ENCODE measurements at regions not wholly inside any gene's neighbourhood (a gene's known extent, or its start where the extent isn't known, plus 50 kb on each side); places are given as distances from the start of the nearest gene placed in this dataset.
"Not testable (repeated sequence)": the region's sequence is repeated elsewhere in the genome, so short reads cannot be mapped to it uniquely, and the experiment has no call there.

DNA sequence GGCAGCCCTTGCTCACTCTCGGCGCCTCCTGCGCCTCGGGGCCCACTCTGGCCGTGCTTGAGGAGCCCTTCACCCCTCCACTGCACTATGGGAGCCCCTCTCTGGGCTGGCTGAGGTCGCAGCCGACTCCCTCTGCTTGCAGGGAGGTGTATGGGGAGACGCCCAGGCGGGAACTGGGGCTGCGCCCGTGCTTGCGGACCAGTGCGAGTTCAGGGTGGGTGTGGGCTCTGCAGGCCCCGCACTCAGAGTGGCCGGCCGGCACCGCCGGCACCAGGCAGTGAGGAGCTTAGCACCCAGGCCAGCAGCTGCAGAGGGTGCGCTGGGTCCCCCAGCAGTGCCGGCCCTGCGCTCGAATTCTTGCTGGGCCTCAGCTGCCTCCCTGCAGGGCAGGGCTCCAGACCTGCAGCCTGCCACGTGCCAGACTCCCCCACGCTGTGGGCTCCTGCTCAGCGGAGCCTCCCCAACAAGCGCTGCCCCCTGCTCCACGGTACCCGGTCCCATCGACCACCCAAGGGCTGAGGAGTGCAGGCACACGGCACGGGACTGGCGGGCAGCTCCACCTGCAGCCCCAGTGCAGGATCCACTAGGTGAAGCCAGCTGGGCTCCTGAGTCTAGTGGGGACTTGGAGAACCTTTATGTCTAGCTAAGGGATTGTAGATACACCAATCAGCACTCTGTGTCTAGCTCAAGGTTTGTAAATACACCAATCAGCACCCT lies 54.0 kb upstream of the WWC2 start:
- H3K36me3 Mint-ChIP-seq, H3K9me3 Mint-ChIP-seq, H3K27me3 Mint-ChIP-seq, H3K4me3 Mint-ChIP-seq, H3K27ac Mint-ChIP-seq, H3K4me1 Mint-ChIP-seq: not testable (repeated sequence)

GRCh38 chr4:183038436-183038835 lies 60.6 kb upstream of the WWC2 start:
- no peaks in the 10 kb centered on the region for H3K9me3 Mint-ChIP-seq
- H3K4me3 Mint-ChIP-seq: no peak overlapping the region
- H3K27ac Mint-ChIP-seq: no peak overlapping the region
- H3K27me3 Mint-ChIP-seq: peaks cover 2% of the 10 kb centered on the region
- H3K36me3 Mint-ChIP-seq: no peaks in the 10 kb centered on the region
- H3K4me1 Mint-ChIP-seq: no peaks in the 10 kb centered on the region

- peaks cover 5% of the 10 kb centered on the region for H3K27me3 Mint-ChIP-seq
- no peak overlapping the region for H3K27ac Mint-ChIP-seq
- H3K9me3 Mint-ChIP-seq: peaks cover 0 to 2% (median 0%) of the 10 kb centered on the region in 3 donors
Observed at GRCh38 chr4:183035726-183036415, 63.2 kb upstream of the WWC2 start.

DNA sequence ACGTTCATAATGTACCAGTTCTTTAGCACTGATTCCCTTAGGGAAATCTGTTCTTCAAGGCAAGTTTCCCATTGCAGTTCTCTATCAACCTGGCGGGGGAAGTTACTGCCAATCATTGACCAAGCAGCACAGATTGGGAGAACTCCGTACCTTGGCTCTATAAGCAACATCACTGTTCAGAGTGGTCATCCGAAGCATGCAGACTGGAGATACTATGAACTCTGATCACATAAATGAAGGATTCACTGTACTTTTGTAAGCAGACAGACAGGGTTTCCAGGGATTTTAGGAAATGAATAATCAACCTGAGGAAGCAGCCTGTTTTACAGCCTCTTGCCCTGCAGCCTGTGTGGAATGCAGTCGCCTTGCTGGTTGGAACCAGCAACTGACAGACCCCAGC lies 63.8 kb upstream of the WWC2 start:
- Mint-ChIP-seq H3K4me1 (no peaks in the 10 kb centered on the region), H3K27ac (no peak overlapping the region), H3K9me3 (peaks cover 0 to 2% (median 0%) of the 10 kb centered on the region in 3 donors), H3K4me3 (no peak overlapping the region), H3K36me3 (no peaks in the 10 kb centered on the region), H3K27me3 (peaks cover 5% of the 10 kb centered on the region)

More at GRCh38 chr4:183035726-183036415, 63.2 kb upstream of the WWC2 start:
- Mint-ChIP-seq H3K36me3 (no peaks in the 10 kb centered on the region), H3K4me3 (no peak overlapping the region), H3K4me1 (no peaks in the 10 kb centered on the region)

DNA sequence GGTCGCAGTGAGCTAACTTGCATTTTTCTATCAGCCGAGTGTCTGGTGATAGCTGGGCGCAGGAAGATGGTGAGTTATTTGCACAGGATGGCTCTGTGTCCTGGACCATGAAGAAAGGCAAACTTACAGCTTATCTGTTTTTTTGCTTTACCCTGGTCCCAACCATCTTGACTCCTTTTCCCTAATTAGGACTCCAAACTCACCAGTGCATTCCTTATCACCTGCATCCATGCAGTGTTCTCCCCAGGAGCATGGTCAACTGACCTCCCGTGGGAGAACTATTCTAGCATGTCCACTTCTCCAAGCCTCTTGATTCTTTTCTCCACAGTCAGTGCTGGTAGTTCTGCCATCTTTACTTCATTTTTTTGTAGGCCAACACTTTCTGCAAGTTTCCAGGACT lies 68.2 kb upstream of the WWC2 start:
- Mint-ChIP-seq H3K36me3 (no peaks in the 10 kb centered on the region), H3K9me3 (peaks cover 0 to 2% (median 0%) of the 10 kb centered on the region in 3 donors), H3K4me1 (no peaks in the 10 kb centered on the region), H3K4me3 (no peak overlapping the region), H3K27me3 (peaks cover 3% of the 10 kb centered on the region), H3K27ac (no peak overlapping the region)

- Mint-ChIP-seq H3K4me3 (no peak overlapping the region), H3K9me3 (peaks cover 0 to 2% (median 0%) of the 10 kb centered on the region in 3 donors)
Observed at GRCh38 chr4:183030309-183030708, 68.7 kb upstream of the WWC2 start.

GRCh38 chr4:183029365-183029764 lies 69.7 kb upstream of the WWC2 start:
- H3K36me3 Mint-ChIP-seq: no peaks in the 10 kb centered on the region
- H3K27ac Mint-ChIP-seq: no peak overlapping the region
- peaks cover 3% of the 10 kb centered on the region for H3K27me3 Mint-ChIP-seq
- no peak overlapping the region for H3K4me3 Mint-ChIP-seq
- H3K9me3 Mint-ChIP-seq: peaks cover 0 to 2% (median 0%) of the 10 kb centered on the region in 3 donors
- no peaks in the 10 kb centered on the region for H3K4me1 Mint-ChIP-seq

More at GRCh38 chr4:183030309-183030708, 68.7 kb upstream of the WWC2 start:
- Mint-ChIP-seq H3K36me3 (no peaks in the 10 kb centered on the region), H3K27me3 (peaks cover 3% of the 10 kb centered on the region), H3K4me1 (no peaks in the 10 kb centered on the region), H3K27ac (no peak overlapping the region)

- Mint-ChIP-seq H3K27me3 (no peaks in the 10 kb centered on the region), H3K4me3 (no peak overlapping the region), H3K9me3 (peaks cover 0 to 3% (median 0%) of the 10 kb centered on the region in 3 donors), H3K36me3 (no peaks in the 10 kb centered on the region), H3K27ac (no peak overlapping the region), H3K4me1 (no peaks in the 10 kb centered on the region)
Observed at GRCh38 chr4:183026701-183027100, 72.4 kb upstream of the WWC2 start.

- Mint-ChIP-seq H3K9me3 (peaks cover 0 to 5% (median 0%) of the 10 kb centered on the region in 3 donors), H3K36me3 (no peaks in the 10 kb centered on the region), H3K4me3 (no peak overlapping the region), H3K27ac (no peak overlapping the region), H3K27me3 (no peaks in the 10 kb centered on the region), H3K4me1 (no peaks in the 10 kb centered on the region)
Observed at GRCh38 chr4:183022617-183023016, 76.4 kb upstream of the WWC2 start.

GRCh38 chr4:183017962-183018361 lies 81.1 kb upstream of the WWC2 start:
- Mint-ChIP-seq H3K36me3 (no peaks in the 10 kb centered on the region), H3K4me3 (no peak overlapping the region), H3K9me3 (peaks cover 0 to 2% (median 0%) of the 10 kb centered on the region in 3 donors), H3K4me1 (no peaks in the 10 kb centered on the region), H3K27ac (no peak overlapping the region), H3K27me3 (no peaks in the 10 kb centered on the region)

DNA sequence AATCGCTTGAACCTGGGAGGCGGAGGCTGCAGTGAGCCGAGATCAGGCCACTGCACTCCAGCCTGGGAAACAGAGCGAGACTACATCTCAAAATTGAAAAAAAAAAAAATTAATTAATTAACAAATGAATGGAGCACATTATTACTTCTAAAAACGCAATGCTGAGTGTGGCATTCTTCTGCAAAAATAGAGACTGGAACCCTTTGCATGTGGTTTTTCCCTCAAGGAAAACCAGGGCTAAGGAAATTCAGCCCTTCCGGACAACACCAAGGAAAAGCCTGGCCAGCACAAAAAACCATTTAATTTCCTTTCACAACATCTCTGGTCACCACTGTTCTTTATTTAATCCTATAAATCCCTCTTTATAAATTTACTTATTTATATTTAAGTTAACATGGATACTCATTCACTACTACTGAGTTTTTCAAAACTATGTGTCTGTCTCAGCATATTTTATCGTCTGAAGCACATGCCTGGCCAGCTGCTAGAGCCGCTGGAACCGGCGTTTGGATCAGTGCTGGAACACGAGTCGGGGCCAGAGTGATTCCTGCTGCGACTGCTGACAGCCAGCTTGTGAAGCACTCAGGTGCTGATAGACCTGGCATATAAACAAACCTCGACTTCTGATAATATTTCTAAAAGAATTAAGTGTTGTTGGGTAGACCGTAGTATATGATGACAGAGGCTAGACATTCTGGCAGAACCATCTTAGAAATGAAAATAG lies 84.5 kb upstream of the WWC2 start:
- H3K4me1 Mint-ChIP-seq: no peaks in the 10 kb centered on the region
- H3K27ac Mint-ChIP-seq: no peak overlapping the region
- no peaks in the 10 kb centered on the region for H3K27me3 Mint-ChIP-seq
- no peak overlapping the region for H3K4me3 Mint-ChIP-seq
- H3K9me3 Mint-ChIP-seq: no peaks in the 10 kb centered on the region
- H3K36me3 Mint-ChIP-seq: no peaks in the 10 kb centered on the region

GRCh38 chr4:183013730-183014002 lies 85.4 kb upstream of the WWC2 start:
- no peaks in the 10 kb centered on the region for H3K36me3 Mint-ChIP-seq
- no peaks in the 10 kb centered on the region for H3K4me1 Mint-ChIP-seq
- no peak overlapping the region for H3K4me3 Mint-ChIP-seq
- H3K27me3 Mint-ChIP-seq: no peaks in the 10 kb centered on the region
- no peak overlapping the region for H3K27ac Mint-ChIP-seq
- H3K9me3 Mint-ChIP-seq: no peaks in the 10 kb centered on the region

- H3K27me3 Mint-ChIP-seq: no peaks in the 10 kb centered on the region
- peaks cover 0 to under 1% (median 0%) of the 10 kb centered on the region in 3 donors for H3K9me3 Mint-ChIP-seq
- H3K36me3 Mint-ChIP-seq: no peaks in the 10 kb centered on the region
- H3K4me1 Mint-ChIP-seq: no peaks in the 10 kb centered on the region
- no peak overlapping the region for H3K4me3 Mint-ChIP-seq
- H3K27ac Mint-ChIP-seq: no peak overlapping the region
Observed at GRCh38 chr4:183012879-183013729, 86.0 kb upstream of the WWC2 start.

DNA sequence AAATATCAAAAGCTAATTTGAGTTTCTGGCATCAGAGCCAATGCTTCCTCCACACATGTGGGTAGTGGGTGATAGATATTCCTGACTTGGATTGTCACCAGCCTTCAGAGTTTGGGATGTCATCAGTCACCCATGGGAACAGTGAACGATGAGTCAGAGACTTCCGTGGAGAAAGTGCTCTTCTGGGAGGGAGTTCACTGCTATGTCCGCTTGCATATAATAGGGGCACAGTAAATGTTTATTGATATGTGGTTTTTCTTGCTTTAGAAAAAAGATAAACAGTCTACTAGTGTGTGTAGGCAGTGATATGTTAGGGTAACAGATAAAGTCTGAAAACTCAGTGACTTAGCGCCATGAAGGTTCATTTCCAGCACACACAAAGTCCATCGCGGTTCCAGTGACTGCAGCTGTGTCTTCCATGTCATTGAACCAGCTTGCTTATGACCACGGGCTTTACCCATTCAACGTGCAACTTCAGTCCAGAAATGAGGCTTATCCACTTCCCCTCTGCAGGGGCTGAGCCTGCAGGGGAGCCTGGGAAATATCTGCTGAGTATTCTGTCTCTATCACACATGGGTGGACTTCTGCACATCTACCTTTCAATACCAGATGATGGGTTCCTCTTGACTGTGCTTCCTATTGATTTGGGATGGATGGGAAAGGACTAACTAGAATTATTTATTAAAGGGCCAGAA lies 87.7 kb upstream of the WWC2 start:
- Mint-ChIP-seq H3K27me3 (no peaks in the 10 kb centered on the region), H3K4me1 (no peaks in the 10 kb centered on the region)

More for the DNA sequence above, 87.7 kb upstream of the WWC2 start:
- Mint-ChIP-seq H3K4me3 (no peak overlapping the region), H3K9me3 (peaks cover 0 to 6% (median 0%) of the 10 kb centered on the region in 3 donors), H3K36me3 (no peaks in the 10 kb centered on the region), H3K27ac (peak overlapping the region in 1 of 3 donors; percentile 40)
